ENCODE measurements at regions not wholly inside any gene's neighbourhood (a gene's known extent, or its start where the extent isn't known, plus 50 kb on each side); places are given as distances from the start of the nearest gene placed in this dataset.
"Not testable (repeated sequence)": the region's sequence is repeated elsewhere in the genome, so short reads cannot be mapped to it uniquely, and the experiment has no call there.

DNA sequence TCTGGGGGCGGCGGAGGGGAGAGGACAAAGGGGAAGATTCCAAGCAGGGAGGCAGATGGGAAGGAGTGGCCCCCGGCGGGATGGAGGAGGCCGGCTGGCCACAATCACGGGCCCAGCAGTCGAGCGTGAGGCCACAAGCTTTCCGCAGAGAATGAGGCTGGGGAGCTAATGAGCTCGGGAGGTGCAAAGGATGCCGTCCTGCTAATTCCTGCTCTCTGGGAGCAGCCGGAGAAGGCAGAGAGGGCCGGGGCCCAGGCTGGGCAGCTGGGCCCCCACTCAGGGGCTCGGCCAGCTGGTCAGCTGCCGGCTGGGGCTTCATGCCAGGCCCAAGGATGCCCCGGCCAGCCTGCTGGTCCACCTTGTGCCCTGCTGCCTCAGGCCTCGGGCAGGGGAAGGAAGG lies 98.1 kb upstream of the LHX5 start:
- DNase-seq (ENCODE audit: low spot score): no peak

DNA sequence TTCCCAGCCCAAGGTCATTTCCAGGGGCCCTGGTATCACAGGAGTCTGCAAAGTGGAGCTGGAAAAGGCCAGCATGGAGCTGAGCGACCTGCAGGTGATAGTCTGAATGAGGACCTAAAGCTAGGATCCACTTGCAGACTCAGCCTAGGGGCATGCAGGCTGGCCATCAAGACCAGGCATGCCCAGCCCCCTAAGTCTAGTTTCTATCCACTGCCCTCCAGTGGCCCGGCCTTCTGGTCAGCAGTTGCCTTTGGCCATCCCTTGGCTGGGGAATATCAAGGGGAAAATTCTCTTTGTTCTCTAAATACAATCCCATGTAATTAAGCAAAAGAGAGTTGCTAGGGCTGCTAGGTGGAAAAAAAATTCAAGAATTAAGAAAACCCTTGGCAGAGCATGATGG lies 96.3 kb upstream of the LHX5 start:
- DNase-seq (ENCODE audit: low spot score): no peak

DNA sequence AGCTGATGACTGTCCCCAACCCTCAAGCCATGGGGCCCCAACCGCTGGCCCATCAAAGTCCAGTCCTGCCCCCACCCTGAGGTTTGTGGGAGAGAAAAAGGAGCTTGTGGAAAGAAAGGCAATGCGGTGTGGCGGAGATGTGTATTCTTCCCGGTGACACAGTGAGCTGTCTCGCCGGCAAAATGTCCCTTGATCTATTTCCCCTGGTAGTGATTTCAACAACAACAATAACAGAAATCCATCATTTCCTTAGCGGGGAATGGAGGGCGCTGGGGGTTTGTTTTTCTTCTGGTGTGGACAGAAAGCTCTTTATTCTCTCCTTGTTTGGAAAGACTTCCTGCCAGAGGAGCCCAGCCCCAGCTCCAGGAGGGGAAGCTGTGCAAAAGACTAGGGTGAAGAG lies 93.7 kb upstream of the LHX5 start:
- DNase-seq (ENCODE audit: low spot score): no peak

DNA sequence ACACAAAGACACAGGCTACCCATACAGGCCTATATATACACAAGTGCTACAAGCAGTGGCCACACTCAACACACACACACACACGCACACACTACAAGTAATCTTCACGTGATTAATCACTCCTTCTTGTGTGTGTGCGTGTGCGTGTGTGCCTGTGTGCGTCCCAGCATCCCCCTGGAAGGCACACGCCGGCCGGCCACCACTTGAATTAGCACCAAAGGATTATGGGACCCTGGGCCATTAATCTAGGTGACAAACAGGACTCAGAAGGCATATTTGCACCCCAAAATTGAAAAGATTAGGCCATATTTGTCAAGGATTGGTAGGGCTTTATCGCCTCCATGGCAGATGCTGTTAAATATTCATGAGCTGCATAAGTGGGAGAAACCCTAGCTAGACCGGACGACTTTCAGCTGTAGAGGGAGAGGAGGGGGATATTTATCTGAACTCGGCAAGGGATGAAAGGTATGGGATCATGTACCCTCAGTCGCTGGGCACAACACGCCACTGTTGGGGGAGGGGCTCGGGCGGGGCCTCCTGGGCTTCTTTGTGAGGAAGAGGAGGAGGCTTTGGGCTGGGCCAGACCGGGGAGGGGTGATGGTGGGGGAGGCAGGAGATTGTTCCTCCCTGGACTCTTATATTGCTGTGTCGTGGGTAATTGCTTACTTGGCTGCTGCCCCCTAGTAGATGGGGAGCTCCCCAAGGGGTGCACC lies 89.6 kb upstream of the LHX5 start:
- no peak for DNase-seq (ENCODE audit: low spot score)

DNA sequence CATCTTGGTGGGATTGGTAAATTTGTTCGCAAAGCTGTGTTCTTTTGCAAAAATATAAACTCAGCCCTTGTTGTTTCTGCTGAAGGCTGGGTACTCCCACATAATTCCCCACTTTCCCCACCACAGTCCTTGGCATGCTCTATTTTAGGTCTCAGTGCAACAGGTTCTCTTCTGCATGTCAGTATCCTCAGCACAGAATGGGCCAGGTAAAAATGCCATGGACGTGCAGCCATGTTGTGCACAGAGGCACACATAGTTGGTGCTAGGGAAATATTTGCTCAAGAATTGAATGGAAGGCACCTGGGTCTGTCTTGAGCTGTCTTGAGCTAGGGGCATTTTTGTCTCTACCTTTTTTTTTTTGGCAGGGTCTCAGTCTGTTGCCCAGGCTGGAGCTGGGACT lies 87.8 kb upstream of the LHX5 start:
- no peak for DNase-seq (ENCODE audit: low spot score)

DNA sequence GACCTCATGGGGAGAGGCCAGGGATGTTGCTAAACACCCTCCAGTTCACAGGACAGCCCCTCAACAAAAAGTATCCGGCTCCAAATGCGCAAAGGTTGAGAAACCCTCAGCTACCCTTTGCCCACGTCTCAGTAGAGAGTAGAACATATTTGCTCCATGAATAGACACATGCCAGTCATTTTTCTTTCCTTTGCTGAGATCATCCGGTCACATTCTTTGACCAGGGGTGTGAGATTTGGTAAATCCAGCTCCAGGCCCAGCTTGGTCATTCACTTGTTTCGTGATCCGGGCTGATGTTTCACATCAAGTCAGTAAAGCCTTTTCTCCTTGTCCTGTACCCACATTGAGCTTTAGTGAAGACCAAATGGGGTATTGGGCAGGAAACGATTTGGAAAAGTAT lies 83.6 kb upstream of the LHX5 start:
- DNase-seq (ENCODE audit: low spot score): no peak

DNA sequence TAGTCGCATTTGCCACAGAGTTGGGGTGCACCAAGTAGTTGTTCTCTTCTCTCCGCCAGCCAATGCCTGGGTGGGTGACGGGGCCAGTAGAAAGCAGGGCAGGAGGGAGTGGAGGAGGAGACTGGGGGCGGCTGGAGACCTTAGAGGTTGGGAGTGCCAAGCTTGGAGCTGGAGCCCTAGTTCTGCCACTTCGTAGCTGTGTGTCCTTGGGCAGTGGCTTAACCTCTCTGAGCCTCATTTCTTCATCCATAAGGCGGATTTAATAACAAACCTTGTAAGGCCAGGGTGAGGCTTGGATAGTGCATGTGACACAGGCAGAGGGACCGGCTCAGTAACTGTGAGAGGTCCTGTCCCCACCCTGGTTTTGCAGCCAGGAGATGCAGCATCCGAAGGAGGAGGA lies 81.1 kb upstream of the LHX5 start:
- no peak for DNase-seq (ENCODE audit: low spot score)

DNA sequence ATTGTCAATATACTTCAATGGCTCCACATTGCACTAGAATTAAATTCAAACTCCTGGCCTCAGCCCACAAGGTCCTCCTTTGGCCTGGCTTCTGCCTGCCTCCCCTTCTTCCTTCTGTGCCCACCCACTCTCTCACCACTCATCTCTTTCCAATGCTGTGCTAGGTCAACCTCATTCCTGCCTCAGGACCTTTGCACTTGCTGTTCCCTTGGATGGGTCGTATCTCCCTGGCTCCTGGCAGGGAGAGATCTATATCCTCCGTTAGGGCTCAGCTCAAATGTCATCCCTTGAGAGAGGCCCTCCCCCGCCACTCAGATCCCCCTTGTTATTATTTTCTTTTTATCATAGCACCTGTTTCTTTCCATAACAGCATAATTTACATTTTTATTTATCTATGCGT lies 79.9 kb upstream of the LHX5 start:
- DNase-seq (ENCODE audit: low spot score): no peak

DNA sequence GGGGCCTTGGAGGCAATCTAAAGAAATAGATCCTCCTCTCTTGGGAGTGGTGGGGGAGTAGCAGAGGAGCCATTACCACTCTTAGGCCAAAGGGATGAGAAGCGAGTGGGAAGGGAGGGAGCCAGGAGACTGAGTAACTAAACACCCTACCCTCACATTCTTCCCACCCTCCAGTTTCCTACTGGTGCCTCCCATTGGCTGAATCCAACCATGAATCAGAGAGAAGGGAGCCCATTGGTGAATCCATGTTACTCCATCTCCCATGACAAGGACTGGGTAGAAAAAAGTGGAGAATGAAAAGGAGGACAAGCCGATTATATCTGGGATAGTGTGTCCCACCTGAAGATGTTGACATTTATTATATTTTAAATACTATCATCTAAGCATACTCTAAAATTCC lies 76.8 kb upstream of the LHX5 start:
- no peak for DNase-seq (ENCODE audit: low spot score)

DNA sequence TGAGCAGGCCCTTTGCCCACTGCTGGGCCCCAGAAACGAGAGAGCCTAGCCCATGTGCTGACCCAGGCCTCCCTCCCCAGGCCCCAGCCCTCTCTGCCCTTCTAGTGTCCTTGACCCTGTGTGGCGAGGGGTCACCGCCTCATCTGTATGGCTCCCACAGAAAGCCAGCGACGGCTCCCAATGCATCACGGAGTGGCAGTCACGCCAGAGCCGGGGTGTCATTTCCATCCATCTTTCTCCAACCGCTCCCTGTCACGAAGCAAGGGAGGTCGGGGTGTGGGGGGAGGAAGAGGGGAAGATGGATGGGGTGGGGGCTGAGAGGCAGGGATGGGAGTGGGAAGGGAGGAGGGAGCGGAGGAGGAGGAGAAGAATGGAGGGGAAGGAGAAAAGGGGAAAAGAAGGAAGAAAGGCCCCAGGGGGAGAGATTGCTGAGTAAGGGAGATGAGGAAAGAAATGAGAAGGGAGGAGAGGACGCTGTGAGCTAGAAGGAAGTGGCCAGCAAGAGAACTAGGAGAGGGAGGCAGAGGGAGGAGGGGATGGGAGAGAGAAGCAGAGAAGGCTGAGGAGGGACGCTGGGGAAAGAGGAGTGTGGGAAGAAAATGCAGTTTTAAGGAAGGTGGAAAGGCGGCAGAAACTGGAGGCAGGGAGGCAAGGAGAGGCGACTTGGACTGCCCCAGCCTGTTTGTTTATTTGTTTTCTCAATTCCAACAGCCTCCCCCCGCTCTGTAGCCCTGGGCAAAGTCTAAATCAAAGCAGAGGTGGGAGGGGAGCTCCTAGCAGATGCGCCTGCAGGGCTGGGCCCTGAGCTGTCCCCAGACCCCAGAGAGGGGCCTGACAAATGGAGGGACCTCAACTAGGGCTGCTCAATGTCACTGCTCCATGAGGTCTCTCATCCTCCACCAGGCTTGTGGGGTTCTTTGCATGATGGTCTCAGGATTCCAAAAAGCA lies 75.5 kb upstream of the LHX5 start:
- no peak for DNase-seq (ENCODE audit: low spot score)

DNA sequence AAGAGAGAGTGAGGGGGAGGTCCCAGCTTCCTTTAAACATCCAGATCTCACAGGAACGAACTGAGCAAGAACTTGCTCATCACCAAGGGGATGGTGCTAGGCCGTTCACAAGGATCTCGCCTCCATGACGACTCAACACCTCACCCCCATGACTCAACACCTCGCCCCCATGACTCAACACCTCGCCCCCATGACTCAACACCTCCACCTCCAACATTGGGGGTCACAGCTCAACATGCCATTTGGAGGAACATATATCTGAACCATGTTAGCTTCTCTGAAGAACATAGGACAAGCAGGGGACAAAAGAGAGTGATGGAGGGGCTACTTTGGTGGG lies 66.0 kb upstream of the LHX5 start:
- no peak for DNase-seq (ENCODE audit: low spot score)

DNA sequence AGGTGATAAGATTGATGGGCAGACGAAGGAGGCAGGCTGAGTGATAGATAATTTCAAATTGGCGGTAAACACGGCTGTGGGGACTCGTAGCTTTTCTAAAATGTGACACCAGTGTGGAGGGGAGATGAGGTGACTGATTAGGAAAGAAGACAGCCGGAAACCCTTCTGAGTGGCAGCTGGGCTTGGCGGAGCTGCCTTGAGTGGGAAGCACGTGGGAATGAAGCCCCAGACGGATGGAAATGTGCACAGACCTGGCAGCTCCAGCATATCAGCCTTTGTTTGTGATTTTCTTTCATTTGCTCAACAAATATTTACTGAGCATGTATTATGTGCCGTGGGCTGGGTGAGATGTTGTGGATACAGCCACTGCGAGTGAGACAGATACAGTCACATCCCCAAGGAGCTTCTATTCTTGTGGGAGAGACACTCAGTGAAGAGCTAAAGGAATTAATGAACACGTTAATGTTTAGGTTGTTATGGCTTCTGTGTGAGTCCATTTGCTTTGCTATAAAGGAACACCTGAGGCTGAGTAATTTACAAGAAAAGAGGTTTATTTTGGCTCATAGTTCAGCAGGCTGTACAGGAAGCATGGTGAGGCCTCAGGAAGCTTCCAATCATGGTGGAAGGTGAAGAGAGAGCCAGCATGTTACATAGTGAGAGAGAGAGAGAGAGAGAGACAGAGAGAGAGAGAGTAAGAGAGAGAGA lies 65.5 kb upstream of the LHX5 start:
- DNase-seq (ENCODE audit: low spot score): no peak

DNA sequence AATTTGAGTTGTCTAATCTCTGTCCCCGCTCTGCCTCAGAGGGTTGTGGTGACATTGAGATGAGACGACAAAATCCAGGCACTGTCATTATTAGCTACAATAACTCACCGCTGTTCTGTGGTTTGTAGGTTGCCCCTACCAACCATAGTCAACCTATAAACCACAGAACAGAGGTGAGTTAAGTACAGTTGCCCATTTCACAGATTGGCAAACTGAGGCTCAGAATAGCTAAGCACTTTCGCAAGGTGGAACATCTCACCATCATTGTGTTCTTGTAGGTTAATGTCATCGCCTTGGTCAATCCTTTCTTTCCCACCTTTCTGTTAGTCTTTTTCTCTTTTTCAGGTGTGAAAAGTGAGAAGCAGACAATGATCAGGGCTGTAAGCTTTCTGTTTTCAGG lies 63.4 kb upstream of the LHX5 start:
- DNase-seq (ENCODE audit: low spot score): no peak

DNA sequence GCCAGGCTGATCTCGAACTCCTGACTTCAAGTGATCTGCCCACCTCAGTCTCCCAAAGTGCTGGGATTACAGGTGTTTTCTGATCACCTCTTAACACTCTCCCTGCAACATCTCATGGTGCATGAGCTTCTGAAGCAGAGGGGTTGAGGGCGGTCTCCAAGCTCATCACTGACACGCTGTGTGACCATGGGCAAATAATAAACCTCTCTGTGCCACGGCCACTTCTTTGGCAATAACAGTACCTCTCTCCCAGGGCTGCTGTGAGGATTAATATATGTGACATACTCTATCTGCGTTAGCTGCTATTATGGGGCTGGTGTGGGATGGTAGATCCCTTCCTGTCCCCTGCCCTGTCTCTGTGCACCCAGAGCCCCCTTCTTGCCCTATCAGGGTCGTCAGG lies 62.9 kb upstream of the LHX5 start:
- no peak for DNase-seq (ENCODE audit: low spot score)

DNA sequence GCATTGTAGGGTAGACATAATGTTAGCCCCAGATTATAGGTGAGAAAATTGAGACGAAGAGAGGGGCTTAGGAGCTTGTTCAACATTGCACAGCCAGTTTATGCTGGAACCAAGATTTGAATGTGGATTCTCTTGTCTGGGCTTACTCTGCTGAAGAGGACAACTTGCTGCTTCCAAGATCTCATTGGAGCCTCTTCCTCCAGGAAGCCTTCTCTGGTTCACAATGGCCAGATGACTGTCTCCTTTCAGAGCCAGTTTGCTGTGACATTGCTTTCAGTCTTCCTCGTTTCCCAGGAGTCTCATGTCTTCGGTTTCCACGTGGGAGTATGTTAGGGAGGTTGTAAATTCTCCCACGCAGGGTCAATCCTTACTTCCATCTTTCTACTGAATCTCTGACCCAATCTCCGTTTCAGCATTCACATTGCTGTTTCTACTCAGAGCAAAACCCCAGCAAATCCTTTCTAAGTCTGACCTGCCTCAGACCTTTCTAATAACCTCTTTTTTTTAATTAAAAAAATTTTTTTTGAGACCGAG lies 62.2 kb upstream of the LHX5 start:
- no peak for DNase-seq (ENCODE audit: low spot score)

DNA sequence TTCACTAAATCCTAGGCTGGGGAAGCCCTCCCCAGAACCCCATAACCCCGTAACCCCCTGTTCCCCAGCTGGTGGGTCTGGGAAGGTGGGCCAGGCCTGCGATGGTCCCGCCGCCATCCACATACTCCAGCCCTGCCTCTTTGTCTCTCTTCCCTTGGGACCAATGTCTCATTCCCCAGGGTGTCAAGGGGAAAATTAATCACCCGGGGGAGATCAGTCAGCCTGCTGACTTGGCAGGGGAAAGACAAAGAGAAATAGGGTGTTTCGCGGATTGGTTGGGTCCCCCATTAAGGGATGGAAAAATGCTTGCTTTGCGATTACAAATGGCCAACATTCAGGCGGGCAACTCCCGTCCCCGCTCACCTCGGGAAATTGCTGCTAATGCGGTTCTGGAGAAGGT lies 60.6 kb upstream of the LHX5 start:
- DNase-seq (ENCODE audit: low spot score): no peak

DNA sequence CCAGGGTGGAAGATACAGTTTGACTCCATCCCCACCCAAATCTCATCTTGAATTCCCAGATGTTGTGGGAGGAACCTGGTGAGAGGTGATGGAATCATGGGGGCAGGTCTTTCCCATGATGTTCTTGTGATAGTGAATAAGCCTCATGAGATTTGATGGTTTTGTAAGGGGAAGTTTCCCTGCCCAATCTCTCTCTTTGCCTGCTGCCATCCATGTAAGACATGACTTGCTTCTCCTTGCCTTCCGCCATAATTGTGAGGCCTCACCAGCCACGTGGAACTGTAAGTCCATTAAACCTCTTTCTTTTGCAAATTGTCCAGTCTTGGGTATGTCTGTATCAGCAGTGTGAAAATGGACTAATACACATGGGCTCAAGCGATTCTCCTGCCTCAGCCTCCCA lies 59.4 kb upstream of the LHX5 start:
- not testable (repeated sequence) for DNase-seq (ENCODE audit: low spot score)

DNA sequence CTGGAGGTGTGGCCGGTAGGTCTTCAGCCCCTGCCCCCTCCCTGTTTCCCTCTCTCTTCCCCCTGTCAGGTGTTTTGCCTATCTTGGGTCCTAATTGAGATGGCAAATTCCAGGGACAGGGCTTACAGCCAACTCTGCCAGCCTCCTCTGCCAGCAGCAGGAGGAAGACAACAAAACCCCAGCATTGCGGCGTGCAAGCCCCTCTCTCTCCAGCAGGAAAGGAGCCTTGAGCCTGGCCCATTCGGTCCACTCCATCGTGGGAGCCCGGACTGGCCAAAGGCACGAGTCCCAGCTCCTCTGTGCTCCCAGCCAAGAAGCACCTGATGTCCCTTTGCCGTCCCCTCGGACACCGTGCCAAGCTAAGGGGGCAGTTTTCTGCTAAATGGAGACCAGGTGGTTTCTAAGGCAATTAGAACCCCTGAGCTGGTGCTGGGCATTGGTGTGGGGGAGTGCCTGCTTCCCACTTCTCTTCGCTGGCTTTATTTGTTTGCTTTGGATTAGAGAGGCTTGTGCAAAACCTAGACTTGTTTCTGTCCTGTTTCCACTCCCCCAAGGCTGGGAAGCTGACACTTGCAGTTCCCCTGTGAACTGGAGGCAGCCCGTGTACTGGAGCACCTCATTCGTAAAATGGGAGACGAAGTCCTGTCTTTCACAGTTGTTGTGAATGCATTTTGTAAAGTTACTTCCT lies 57.1 kb upstream of the LHX5 start:
- DNase-seq (ENCODE audit: low spot score): no peak

DNA sequence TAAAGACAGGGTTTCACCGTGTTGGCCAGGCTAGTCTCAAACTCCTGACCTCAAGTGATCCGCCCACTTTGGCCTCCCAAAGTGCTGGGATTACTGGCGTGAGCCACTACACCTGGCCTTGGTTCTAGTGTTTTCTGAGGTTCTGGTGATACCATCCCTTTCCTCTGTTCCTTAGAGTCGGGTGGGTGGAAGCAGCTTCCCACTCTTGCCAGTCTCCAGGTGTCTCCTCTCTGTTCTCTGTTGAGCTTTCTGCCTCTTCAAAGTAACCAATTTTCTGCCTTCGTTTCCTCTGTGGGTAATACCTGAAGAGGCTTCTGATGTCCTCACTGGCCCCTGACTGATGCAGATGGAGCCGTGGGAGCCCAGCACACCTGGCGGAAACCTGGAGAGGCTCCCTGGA lies 53.4 kb upstream of the LHX5 start:
- no peak for DNase-seq (ENCODE audit: low spot score)

DNA sequence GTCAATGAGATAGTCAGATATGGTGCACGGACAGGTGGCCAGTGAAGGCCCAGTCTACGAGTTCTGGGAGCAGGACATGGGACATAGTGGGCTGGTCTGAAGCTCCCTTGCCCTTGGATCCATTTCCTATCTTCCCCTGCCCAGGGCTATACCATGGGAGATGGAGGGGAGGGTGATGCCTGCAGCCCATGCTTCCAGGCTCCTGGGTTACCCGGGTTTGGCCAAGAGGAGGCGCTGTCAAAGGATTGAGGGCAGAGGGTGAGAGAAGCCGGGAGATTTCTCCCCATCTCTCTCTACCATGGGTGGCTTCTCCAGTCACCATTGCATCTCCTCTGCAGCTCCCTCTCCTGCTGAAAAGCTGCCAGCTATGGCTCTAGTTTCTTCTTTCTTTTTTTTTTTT lies 52.8 kb upstream of the LHX5 start:
- no peak for DNase-seq (ENCODE audit: low spot score)

DNA sequence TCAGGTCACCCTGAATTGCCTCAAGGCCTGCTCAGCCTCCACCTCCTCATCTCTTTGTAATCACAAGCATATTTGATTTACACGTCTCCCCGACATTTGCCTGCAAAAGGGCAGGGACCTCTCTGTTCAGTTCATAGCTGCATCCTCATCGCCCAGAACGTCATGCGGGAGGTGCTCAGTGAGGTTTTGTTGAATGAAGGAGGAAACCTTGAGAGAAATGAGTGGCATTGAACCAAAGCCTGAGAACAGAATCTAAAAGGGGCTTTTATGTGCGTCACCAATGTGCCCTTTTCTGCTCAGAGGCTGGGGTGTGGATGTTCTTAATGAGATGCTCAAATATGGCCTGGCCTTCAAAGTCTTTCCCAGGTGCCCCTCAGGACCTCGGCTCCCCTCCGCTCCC lies 50.0 kb upstream of the LHX5 start:
- no peak for DNase-seq (ENCODE audit: low spot score)

All from hepatic stellate cell (primary cell).